K562 (cell line): ENCODE measurements at regions not wholly inside any gene's neighbourhood (a gene's known extent, or its start where the extent isn't known, plus 50 kb on each side); places are given as distances from the start of the nearest gene placed in this dataset.

ENCODE experiments used
- ATAC-seq: fragments of 200-7000 bp; cut with Tn5 transposase; 3 replicates; pipeline ENCODE4 v1.9.1; 2020; ENCODE audit warnings: moderate library complexity
- BruUV-seq: library from RNA; stranded (reverse); fragments of 400-500 nt; replicated peaks from 2 replicates; lab custom pipeline; 2021; lab: Mats Ljungman, UMichigan
- CTCF ChIA-PET: fragments of 300-600 bp; formaldehyde crosslinking; extraction: SDS; loops from one replicate; lab custom pipeline; 2021; ENCODE audit warnings: low intra/inter-chr PET ratio; lab: Yijun Ruan, JAX
- POLR2A ChIA-PET: fragments of 300-600, 350-650 bp; sonication (Branson Sonifier 250); formaldehyde crosslinking; extraction: SDS; loops from one replicate; lab custom pipeline; 2021; ENCODE audit warnings: antibody characterized with exemption, inconsistent platforms; lab: Yijun Ruan, JAX
- DNase-seq, 4 experiments: peaks; one replicate each; pipeline versions ENCODE4 v3.0.0 to v3.0.0-alpha.2; 2011 to 2018; ENCODE audit warnings: low spot score in 3 of 4, mixed read lengths in 3 of 4; ENCODE audit errors: extremely low read depth in 1 of 4
- FAIRE-seq: peaks from 2 replicates; lab custom pipeline; 2011; peaks lifted over from hg19 to GRCh38; lab: Jason Lieb, UNC
- H2AFZ ChIP-seq: 2 replicates; pipeline ENCODE4 v1.6.0; 2011; ENCODE audit warnings: low read depth, low read length, control low read depth, inconsistent platforms
- H3K27ac ChIP-seq: fragments of 200-600 bp; 3 replicates; pipeline ENCODE4 v1.8.0; 2011; ENCODE audit warnings: low read depth, mild to moderate bottlenecking, control low read depth, inconsistent platforms, low read length, moderate library complexity, mixed read lengths; ENCODE audit errors: extremely low read depth
- H3K27me3 ChIP-seq, 2 experiments: fragments of 300-600 bp in 1 of 2; 2 replicates in 1 of 2; 3 replicates in 1 of 2; pipeline versions ENCODE4 v1.6.0 to v1.8.0; 2011; ENCODE audit warnings: inconsistent platforms in 2 of 2, low read length in 2 of 2, mild to moderate bottlenecking in 1 of 2, mixed read lengths in 1 of 2, moderate library complexity in 1 of 2; ENCODE audit not compliant: control insufficient read depth in 2 of 2, insufficient read depth in 2 of 2
- H3K36me3 ChIP-seq: fragments of 300-600 bp; 3 replicates; pipeline ENCODE4 v1.8.0; 2011; ENCODE audit warnings: mild to moderate bottlenecking, low read length, inconsistent platforms; ENCODE audit not compliant: control insufficient read depth, insufficient read depth
- H3K4me1 ChIP-seq, 2 experiments: fragments of 200-600 bp in 1 of 2; replicated peaks in 1 of 2; 2 replicates in 1 of 2; 3 replicates in 1 of 2; pipeline versions ENCODE4 v1.5.1 to v1.8.0; 2011; ENCODE audit warnings: inconsistent platforms in 2 of 2, low read length in 2 of 2, mild to moderate bottlenecking in 1 of 2, mixed read lengths in 1 of 2, moderate library complexity in 1 of 2; ENCODE audit not compliant: control insufficient read depth in 2 of 2, insufficient read depth in 2 of 2
- H3K4me2 ChIP-seq: 2 replicates; pipeline ENCODE4 v1.6.1; 2011; ENCODE audit warnings: low read length, control low read depth, inconsistent platforms, mixed read lengths; ENCODE audit not compliant: insufficient read depth
- H3K4me3 ChIP-seq: fragments of 200-600 bp; sonication (generic), shearing (Covaris generic); 2 replicates; pipeline ENCODE4 v1.5.1; 2016; ENCODE audit warnings: control low read depth, inconsistent platforms
- H3K79me2 ChIP-seq: fragments of 200-600 bp; 3 replicates; pipeline ENCODE4 v1.8.0; 2011; ENCODE audit warnings: low read length, inconsistent platforms; ENCODE audit not compliant: control insufficient read depth, insufficient read depth
- H3K9ac ChIP-seq, 2 experiments: 2 replicates each; pipeline versions ENCODE4 v1.6.0 to v1.6.1; 2011; ENCODE audit warnings: low read depth in 2 of 2, low read length in 2 of 2, control low read depth in 1 of 2, inconsistent platforms in 1 of 2, mild to moderate bottlenecking in 1 of 2, mixed read lengths in 1 of 2; ENCODE audit not compliant: insufficient read depth in 1 of 2
- H3K9me1 ChIP-seq: one replicate; pipeline ENCODE4 v1.6.0; 2011; ENCODE audit warnings: inconsistent platforms, mild to moderate bottlenecking, low read length, moderate library complexity; ENCODE audit not compliant: control insufficient read depth, insufficient read depth
- H3K9me3 ChIP-seq: replicated peaks from 2 replicates; pipeline ENCODE4 v1.5.1; 2011; ENCODE audit warnings: low read depth, low read length, inconsistent platforms; ENCODE audit not compliant: control insufficient read depth, insufficient read depth
- H4K20me1 ChIP-seq: replicated peaks from 2 replicates; pipeline ENCODE4 v1.6.1; 2011; ENCODE audit warnings: low read length, inconsistent platforms, mixed read lengths; ENCODE audit not compliant: control insufficient read depth, insufficient read depth
- NFIC ChIP-seq: fragments of 450-650 bp; IDR thresholded peaks from 2 replicates; pipeline ENCODE4 v1.6.1; 2017; ENCODE audit warnings: mild to moderate bottlenecking, inconsistent platforms
- TSC22D4 ChIP-seq: fragments of 450-650 bp; IDR thresholded peaks from 2 replicates; pipeline ENCODE4 v1.6.1; 2016; ENCODE audit warnings: missing genetic modification characterization, missing biosample characterization, control low read depth
- ZNF766 ChIP-seq: fragments of 200-800 bp; sonication (Bioruptor generic); conservative IDR thresholded peaks from 2 replicates; pipeline ENCODE4 v1.6.1; 2016; ENCODE audit warnings: missing genetic modification characterization, missing compliant biosample characterization
- WGBS: fragments of 100-300 bp; shearing (Covaris generic); methylation state at CpG from one replicate; pipeline ENCODE4 v1.1.6; 2016; ENCODE audit warnings: low coverage, mixed read lengths; ENCODE audit not compliant: insufficient coverage; ENCODE audit errors: missing lambda C conversion rate; 5-methylcytosine and 5-hydroxymethylcytosine counted together
- in situ Hi-C: fragments of 300-500 bp; cut with MboI; formaldehyde crosslinking; loops from 4 replicates; pipeline ENCODE4 v1.15.0; 2018; ENCODE audit warnings: inconsistent platforms, mixed read lengths
- intact Hi-C: fragments of 100-400 bp; cut with micrococcal nuclease; formaldehyde crosslinking; loops from 2 replicates; pipeline ENCODE4 v1.14.2; 2022
- TF ChIP-seq, protein P1 (sequence below): fragments of 250-450 bp; sonication (Bioruptor Pico); IDR thresholded peaks from 2 replicates; pipeline ENCODE4 v1.4.0; 2020; ENCODE audit warnings: borderline replicate concordance

DNA sequence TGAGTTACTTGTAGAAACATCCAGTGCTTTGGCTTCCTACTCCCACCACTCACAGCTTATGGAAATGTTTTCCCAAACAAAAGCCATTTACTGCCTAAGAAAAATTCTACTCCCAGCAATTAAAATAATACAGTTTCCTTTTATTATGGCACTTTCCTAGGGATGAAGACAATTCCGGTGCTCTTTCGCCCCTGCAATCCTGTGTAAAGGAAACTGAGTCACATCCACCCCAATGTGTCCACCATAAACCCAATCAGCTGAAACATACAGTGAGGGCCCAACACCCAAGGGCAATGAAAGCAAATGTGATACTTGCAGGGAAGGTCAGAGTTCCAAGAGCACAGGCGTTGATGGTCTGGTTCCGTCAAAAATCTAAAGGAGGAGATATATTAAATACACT is 62.0 kb upstream of the ST3GAL5 start:
- POLR2A ChIA-PET = no interaction called here
- Histone ChIP-seq H3K36me3 (no peaks in the 10 kb centered on the region), H3K4me2 (no peak overlapping the region), H3K9me3 (no peaks in the 10 kb centered on the region; the same call in 1 of the 2 replicates), H2AFZ (no peak overlapping the region), H3K79me2 (no peaks in the 10 kb centered on the region), H3K9ac (no peak overlapping the region), H3K27me3 (no peaks in the 10 kb centered on the region), H3K27ac (no peak overlapping the region), H3K4me1 (peaks cover 21 to 28% of the 10 kb centered on the region in 2 experiments), H3K9me1 (no peaks in the 10 kb centered on the region), H4K20me1 (no peaks in the 10 kb centered on the region), H3K4me3 (no peak overlapping the region)
- CTCF ChIA-PET = no interaction called here
- TF ChIP-seq, protein P1, sequence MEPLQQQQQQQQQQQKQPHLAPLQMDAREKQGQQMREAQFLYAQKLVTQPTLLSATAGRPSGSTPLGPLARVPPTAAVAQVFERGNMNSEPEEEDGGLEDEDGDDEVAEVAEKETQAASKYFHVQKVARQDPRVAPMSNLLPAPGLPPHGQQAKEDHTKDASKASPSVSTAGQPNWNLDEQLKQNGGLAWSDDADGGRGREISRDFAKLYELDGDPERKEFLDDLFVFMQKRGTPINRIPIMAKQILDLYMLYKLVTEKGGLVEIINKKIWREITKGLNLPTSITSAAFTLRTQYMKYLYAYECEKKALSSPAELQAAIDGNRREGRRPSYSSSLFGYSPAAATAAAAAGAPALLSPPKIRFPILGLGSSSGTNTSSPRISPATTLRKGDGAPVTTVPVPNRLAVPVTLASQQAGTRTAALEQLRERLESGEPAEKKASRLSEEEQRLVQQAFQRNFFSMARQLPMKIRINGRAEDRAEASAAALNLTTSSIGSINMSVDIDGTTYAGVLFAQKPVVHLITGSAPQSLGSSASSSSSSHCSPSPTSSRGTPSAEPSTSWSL = no peak
- 0 out of 2 replicates have a peak, but pooled peaks have one; percentile 2 for TF ChIP-seq ZNF766 (CRISPR knock-in tag)
- ATAC-seq (no peak), FAIRE-seq (no peak), DNase-seq (no peak)
- intact Hi-C loops = loop anchor here (5.0 kb wide), 2 partner anchors 52 to 63 kb away; partner anchors contain the start of gene ST3GAL5
- WGBS = 85% methylated on average over 4 of the region's 4 CpGs
- BruUV-seq = no TSS peak
- in situ Hi-C loops = no loop called here

DNA sequence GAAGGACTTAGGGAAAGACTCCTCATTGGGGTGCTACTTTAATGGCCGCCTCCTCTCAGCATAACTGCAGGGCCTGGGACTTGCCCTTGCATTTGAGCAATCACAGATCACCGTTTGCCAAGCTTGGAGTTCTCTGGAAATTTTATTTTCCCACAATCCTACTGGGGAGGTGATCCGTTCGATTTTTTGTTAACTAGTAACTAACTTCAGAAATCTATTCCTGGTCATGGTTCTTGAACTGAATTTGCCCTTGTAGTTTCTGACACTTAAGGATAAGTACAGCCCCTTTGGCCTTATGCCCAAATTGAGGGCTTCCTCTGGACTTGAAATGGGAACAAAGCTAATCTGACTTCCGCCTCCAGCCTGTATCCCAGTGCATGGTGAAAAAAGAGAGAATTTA is 60.5 kb upstream of the ST3GAL5 start:
- no peak overlapping the region for H3K4me2 ChIP-seq
- no peaks in the 10 kb centered on the region for H3K27me3 ChIP-seq
- TF ChIP-seq TSC22D4 (tag) (no peak), NFIC (peak; percentile 73)
- BruUV-seq = no TSS peak
- peak in 1 of 4 experiments; percentile 45 for DNase-seq
- no peak overlapping the region for H3K9ac ChIP-seq
- 40% methylated on average over 5 of the region's 5 CpGs for WGBS
- H2AFZ ChIP-seq = peak overlapping the region; percentile 18
- H3K79me2 ChIP-seq = no peaks in the 10 kb centered on the region
- intact Hi-C loops = no loop called here
- in situ Hi-C loops = no loop called here
- peaks cover 21 to 28% of the 10 kb centered on the region in 2 experiments for H3K4me1 ChIP-seq
- ATAC-seq = no peak
- H3K9me1 ChIP-seq = no peaks in the 10 kb centered on the region
- H3K36me3 ChIP-seq = no peaks in the 10 kb centered on the region
- no peaks in the 10 kb centered on the region; the same call in 1 of the 2 replicates for H3K9me3 ChIP-seq
- no peak overlapping the region for H3K27ac ChIP-seq
- CTCF ChIA-PET = no interaction called here
- FAIRE-seq = peak; percentile 58
- H3K4me3 ChIP-seq = no peak overlapping the region
- H4K20me1 ChIP-seq = no peaks in the 10 kb centered on the region
- POLR2A ChIA-PET = no interaction called here
